ENCODE measurements at regions not wholly inside any gene's neighbourhood (a gene's known extent, or its start where the extent isn't known, plus 50 kb on each side); places are given as distances from the start of the nearest gene placed in this dataset.

- H3K56ac ChIP-seq (ENCODE audit: extremely low read depth, insufficient read depth, low read length) = no peak overlapping the region
- no peak overlapping the region for H3K9ac ChIP-seq (ENCODE audit: low read depth, low read length)
- H2BK20ac ChIP-seq (ENCODE audit: low read depth, low read length) = no peak overlapping the region
- H2BK15ac ChIP-seq (ENCODE audit: low read depth, low read length) = no peak overlapping the region
- no peak overlapping the region for H3K23ac ChIP-seq (ENCODE audit: low read depth, low read length)
- H3K27ac ChIP-seq (ENCODE audit: insufficient read depth, low read length) = no peak overlapping the region
- H3K27me3 ChIP-seq (ENCODE audit: control insufficient read depth, insufficient read depth, low read length) = peaks cover 11% of the 10 kb centered on the region
- H3K4me3 ChIP-seq (ENCODE audit: insufficient read depth, low read depth, low read length) = no peak overlapping the region
- no peak overlapping the region for H4K91ac ChIP-seq (ENCODE audit: insufficient read depth, low read depth, low read length)
- no peak overlapping the region for H2AK9ac ChIP-seq (replicated peaks; ENCODE audit: low read depth, low read length, poor library complexity)
- 29% methylated on average over 3 of the region's 7 CpGs; no CpG with 5 or more reads in 1 of the 2 experiments for WGBS, 2 experiments (ENCODE audit: extremely low coverage in 2 of 2, insufficient read length in 1 of 2)
- no peaks in the 10 kb centered on the region for H3K9me1 ChIP-seq (ENCODE audit: insufficient read depth, low read length)
- no peak overlapping the region for H2BK5ac ChIP-seq (ENCODE audit: low read depth, low read length, poor library complexity, severe bottlenecking)
- intact Hi-C loops (cut with micrococcal nuclease) (no loop called here), in situ Hi-C loops (cut with MboI; ENCODE audit: low sequenced_read_pairs) (no loop called here), dilution Hi-C loops (cut with HindIII; ENCODE audit: low sequenced_read_pairs, unreplicated experiment) (no loop called here)
- ATAC-seq (ENCODE audit: low read depth) = no peak
- no peak overlapping the region for H3K14ac ChIP-seq (replicated peaks; ENCODE audit: low read depth, low read length)
- H3K79me1 ChIP-seq (ENCODE audit: low read depth in 1 of 2, low read length in 2 of 2) = no peaks in the 10 kb centered on the region
- no TSS peak for BruUV-seq (replicated peaks)
- TF ChIP-seq RFX5 (IDR thresholded peaks at IDR 0.05; ENCODE audit: low read depth, low read length) (no peak), MAFK (IDR thresholded peaks at IDR 0.05; ENCODE audit: low read depth, low read length) (no peak), RAD21 (IDR thresholded peaks at IDR 0.05; ENCODE audit: low read length) (no peak), CTCF (conservative IDR thresholded peaks at IDR 0.05; ENCODE audit: low read depth, low read length) (no peak), CEBPB (IDR thresholded peaks at IDR 0.05; ENCODE audit: low read depth, low read length) (no peak), ELK1 (IDR thresholded peaks at IDR 0.05; ENCODE audit: borderline replicate concordance, low read depth, low read length) (no peak), MXI1 (IDR thresholded peaks at IDR 0.05; ENCODE audit: borderline replicate concordance, low read depth, low read length) (no peak), POLR2A (IDR thresholded peaks at IDR 0.05; ENCODE audit: low read depth, low read length) (no peak), FOS (IDR thresholded peaks at IDR 0.05; ENCODE audit: low read depth, low read length) (no peak), SMC3 (IDR thresholded peaks at IDR 0.05; ENCODE audit: low read depth, low read length) (no peak), CHD1 (IDR thresholded peaks at IDR 0.05; ENCODE audit: low read depth, low read length) (no peak), MAZ (IDR thresholded peaks at IDR 0.05; ENCODE audit: borderline replicate concordance, low read depth, low read length) (no peak), NFE2L2 (IDR thresholded peaks at IDR 0.05; ENCODE audit: low read depth, low read length) (no peak), BHLHE40 (IDR thresholded peaks at IDR 0.05; ENCODE audit: low read depth, low read length) (no peak), RCOR1 (IDR thresholded peaks at IDR 0.05; ENCODE audit: insufficient replicate concordance, low read length) (no peak)
- TF ChIP-seq, protein P1, sequence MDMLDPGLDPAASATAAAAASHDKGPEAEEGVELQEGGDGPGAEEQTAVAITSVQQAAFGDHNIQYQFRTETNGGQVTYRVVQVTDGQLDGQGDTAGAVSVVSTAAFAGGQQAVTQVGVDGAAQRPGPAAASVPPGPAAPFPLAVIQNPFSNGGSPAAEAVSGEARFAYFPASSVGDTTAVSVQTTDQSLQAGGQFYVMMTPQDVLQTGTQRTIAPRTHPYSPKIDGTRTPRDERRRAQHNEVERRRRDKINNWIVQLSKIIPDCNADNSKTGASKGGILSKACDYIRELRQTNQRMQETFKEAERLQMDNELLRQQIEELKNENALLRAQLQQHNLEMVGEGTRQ (IDR thresholded peaks at IDR 0.05; ENCODE audit: low read depth, low read length) = no peak
- H3K18ac ChIP-seq (ENCODE audit: low read depth, low read length) = no peak overlapping the region
- no peak overlapping the region for H2AFZ ChIP-seq (replicated peaks; ENCODE audit: low read length, poor library complexity)
- no peak overlapping the region for H2BK120ac ChIP-seq (ENCODE audit: low read depth, low read length)
- peaks cover 1% of the 10 kb centered on the region; the same call in 1 of the 2 replicates for H3K4me1 ChIP-seq (ENCODE audit: control insufficient read depth, insufficient read depth, low read length)
- H3K4ac ChIP-seq (ENCODE audit: low read depth, low read length) = no peak overlapping the region
- ChIA-PET POLR2A (ENCODE audit: unreplicated experiment) (no interaction called here), CTCF (interaction anchor here (0.5 kb wide), 1 partner anchor 11 kb away, joined by 3 read pairs; no protein-coding TSS in a partner anchor)
- DNase-seq = no peak
- H3K9me3 ChIP-seq (ENCODE audit: control insufficient read depth, insufficient read depth, low read length) = peaks cover 2% of the 10 kb centered on the region; the same call in 1 of the 2 replicates
- no peak overlapping the region for H4K5ac ChIP-seq (ENCODE audit: low read depth, low read length)
- H2AK5ac ChIP-seq (ENCODE audit: low read depth, low read length) = no peak overlapping the region
- no peaks in the 10 kb centered on the region for H4K20me1 ChIP-seq (ENCODE audit: insufficient read depth, low read length)
- no peaks in the 10 kb centered on the region for H3K36me3 ChIP-seq (ENCODE audit: control insufficient read depth, insufficient read depth, low read length)
- no peak overlapping the region for H4K8ac ChIP-seq (ENCODE audit: low read depth in 2 of 2, low read length in 2 of 2)
- no peak overlapping the region for H3K4me2 ChIP-seq (ENCODE audit: low read depth, low read length)
Measured at GRCh38 chr3:71978150-71978721, 193.3 kb upstream of the PROK2 start.

All from IMR-90 (cell line).